Calu3 (cell line): ENCODE measurements at regions not wholly inside any gene's neighbourhood (a gene's known extent, or its start where the extent isn't known, plus 50 kb on each side); places are given as distances from the start of the nearest gene placed in this dataset.

ENCODE experiments used
- BruUV-seq: library from RNA; stranded (reverse); fragments of 400-500 nt; replicated peaks from 2 replicates; lab custom pipeline; 2021; lab: Mats Ljungman, UMichigan
- CTCF ChIA-PET: fragments of 300-600 bp; sonication (Branson Sonifier 250); formaldehyde crosslinking; loops from one replicate; lab custom pipeline; 2022; ENCODE audit warnings: antibody characterized with exemption; lab: Charles Lee
- DNase-seq: peaks from one replicate; pipeline ENCODE4 v3.0.0; 2022
- H3K27ac Mint-ChIP-seq: one replicate; pipeline ENCODE4 v1.8.0; 2022; ENCODE audit warnings: mixed read lengths; ENCODE audit not compliant: unreplicated experiment
- H3K27me3 Mint-ChIP-seq: one replicate; pipeline ENCODE4 v1.8.0; 2022; ENCODE audit warnings: mixed read lengths; ENCODE audit not compliant: unreplicated experiment
- H3K36me3 Mint-ChIP-seq: one replicate; pipeline ENCODE4 v1.8.0; 2022; ENCODE audit warnings: mild to moderate bottlenecking, moderate library complexity, mixed read lengths; ENCODE audit not compliant: insufficient read depth, unreplicated experiment
- H3K4me1 Mint-ChIP-seq: one replicate; pipeline ENCODE4 v1.8.0; 2022; ENCODE audit warnings: mild to moderate bottlenecking, low read depth, mixed read lengths; ENCODE audit not compliant: unreplicated experiment
- H3K4me3 Mint-ChIP-seq: one replicate; pipeline ENCODE4 v1.8.0; 2022; ENCODE audit warnings: mild to moderate bottlenecking, low read depth, moderate library complexity, mixed read lengths; ENCODE audit not compliant: unreplicated experiment
- H3K9me3 Mint-ChIP-seq: one replicate; pipeline ENCODE4 v1.8.0; 2022; ENCODE audit warnings: low read depth, mixed read lengths; ENCODE audit not compliant: unreplicated experiment
- intact Hi-C: fragments of 100-400 bp; cut with micrococcal nuclease; formaldehyde crosslinking; loops from one replicate; pipeline ENCODE4 v1.10.0; 2022; ENCODE audit not compliant: unreplicated experiment
- TF ChIP-seq, protein P1 (sequence below): fragments of 200-600 bp; IDR thresholded peaks from one replicate; pipeline ENCODE4 v1.8.0; 2022; ENCODE audit warnings: antibody characterized with exemption; ENCODE audit not compliant: unreplicated experiment

DNA sequence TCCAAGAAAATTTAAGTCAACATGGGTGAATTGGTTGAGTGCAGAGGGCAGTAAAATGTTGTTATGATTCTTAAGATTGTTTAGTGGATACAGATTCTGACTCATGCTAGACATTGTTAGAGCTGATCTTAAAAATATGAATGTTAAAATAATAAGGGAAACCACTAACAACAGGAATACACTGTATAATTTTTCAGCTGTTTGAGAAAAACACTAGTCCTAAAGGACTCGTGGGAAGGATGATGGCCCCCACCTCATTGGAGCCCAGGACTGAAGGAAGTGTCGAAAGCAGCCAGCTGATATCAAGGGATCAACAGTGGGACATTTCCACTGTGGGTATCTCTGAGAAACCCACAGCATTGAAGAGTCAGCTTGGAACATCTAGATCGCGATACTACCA is 82.9 kb upstream of the SCAF11 start:
- H3K9me3 Mint-ChIP-seq, result peaks cover 2% of the 10 kb centered on the region
- no TSS peak for BruUV-seq
- H3K27ac Mint-ChIP-seq, result no peak overlapping the region
- TF ChIP-seq, protein P1, sequence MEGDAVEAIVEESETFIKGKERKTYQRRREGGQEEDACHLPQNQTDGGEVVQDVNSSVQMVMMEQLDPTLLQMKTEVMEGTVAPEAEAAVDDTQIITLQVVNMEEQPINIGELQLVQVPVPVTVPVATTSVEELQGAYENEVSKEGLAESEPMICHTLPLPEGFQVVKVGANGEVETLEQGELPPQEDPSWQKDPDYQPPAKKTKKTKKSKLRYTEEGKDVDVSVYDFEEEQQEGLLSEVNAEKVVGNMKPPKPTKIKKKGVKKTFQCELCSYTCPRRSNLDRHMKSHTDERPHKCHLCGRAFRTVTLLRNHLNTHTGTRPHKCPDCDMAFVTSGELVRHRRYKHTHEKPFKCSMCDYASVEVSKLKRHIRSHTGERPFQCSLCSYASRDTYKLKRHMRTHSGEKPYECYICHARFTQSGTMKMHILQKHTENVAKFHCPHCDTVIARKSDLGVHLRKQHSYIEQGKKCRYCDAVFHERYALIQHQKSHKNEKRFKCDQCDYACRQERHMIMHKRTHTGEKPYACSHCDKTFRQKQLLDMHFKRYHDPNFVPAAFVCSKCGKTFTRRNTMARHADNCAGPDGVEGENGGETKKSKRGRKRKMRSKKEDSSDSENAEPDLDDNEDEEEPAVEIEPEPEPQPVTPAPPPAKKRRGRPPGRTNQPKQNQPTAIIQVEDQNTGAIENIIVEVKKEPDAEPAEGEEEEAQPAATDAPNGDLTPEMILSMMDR, result no peak
- H3K27me3 Mint-ChIP-seq, result no peaks in the 10 kb centered on the region
- intact Hi-C loops, result loop anchor here (2.0 to 10.0 kb wide), 2 partner anchors 37 to 191 kb away; partner anchors contain the start of gene SLC38A1
- H3K36me3 Mint-ChIP-seq, result peaks cover 6% of the 10 kb centered on the region
- no peak overlapping the region for H3K4me3 Mint-ChIP-seq
- peaks cover 22% of the 10 kb centered on the region for H3K4me1 Mint-ChIP-seq
- CTCF ChIA-PET, result no interaction called here
- DNase-seq, result no peak

DNA sequence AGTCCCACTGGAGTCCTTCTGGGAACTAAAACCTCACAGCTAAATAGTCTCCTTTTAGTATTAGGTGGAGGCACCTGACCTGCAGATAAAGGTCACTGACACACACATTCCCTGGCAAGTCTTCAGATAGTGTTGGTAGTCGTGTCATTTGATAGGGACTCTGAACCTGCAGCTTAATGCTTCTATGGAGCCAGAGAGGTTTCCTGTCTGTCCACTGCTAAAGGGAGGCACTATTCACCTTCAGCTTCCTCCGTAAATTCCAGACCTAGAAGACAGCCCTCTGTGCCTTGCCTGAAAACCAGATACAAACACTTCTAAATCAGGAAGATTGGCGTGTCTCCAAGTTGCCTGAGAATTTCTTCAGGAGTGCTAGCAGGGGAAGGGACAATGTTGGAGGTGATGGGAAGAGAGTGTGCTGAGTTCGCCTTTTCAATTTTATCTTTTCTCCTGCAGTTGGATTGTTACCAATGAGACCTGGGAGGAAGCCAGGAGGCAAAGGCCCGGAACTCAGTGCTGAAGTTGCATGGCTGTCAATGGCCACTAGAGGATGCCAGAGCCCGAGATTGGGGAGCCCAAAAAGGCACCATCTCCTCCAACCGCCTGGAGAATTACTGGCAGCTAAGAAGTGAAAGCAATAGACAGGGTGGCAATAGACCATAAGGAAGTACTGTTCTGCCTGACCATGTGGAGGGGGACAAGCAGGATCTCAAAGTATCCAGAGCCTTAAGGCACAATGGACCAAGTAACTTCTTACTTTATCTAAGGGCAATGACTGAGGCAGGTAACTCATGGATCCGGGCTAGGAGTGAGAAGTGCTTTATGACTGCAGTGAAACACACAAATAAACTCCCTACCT is 81.6 kb upstream of the SCAF11 start:
- Mint-ChIP-seq H3K4me3 (no peak overlapping the region), H3K36me3 (peaks cover 6% of the 10 kb centered on the region), H3K27me3 (no peaks in the 10 kb centered on the region), H3K9me3 (no peaks in the 10 kb centered on the region), H3K27ac (peak overlapping the region; percentile 68), H3K4me1 (peaks cover 22% of the 10 kb centered on the region)
- TF ChIP-seq, protein P1, result peak; percentile 84
- intact Hi-C loops, result loop anchor here (2.0 to 10.0 kb wide), 2 partner anchors 39 to 193 kb away; partner anchors contain the start of gene SLC38A1
- CTCF ChIA-PET, result interaction anchor here (0.9 to 1.4 kb wide), 2 partner anchors 39 to 53 kb away, joined by 3 read pairs; no protein-coding TSS in a partner anchor
- DNase-seq, result peak; percentile 78
- no TSS peak for BruUV-seq

DNA sequence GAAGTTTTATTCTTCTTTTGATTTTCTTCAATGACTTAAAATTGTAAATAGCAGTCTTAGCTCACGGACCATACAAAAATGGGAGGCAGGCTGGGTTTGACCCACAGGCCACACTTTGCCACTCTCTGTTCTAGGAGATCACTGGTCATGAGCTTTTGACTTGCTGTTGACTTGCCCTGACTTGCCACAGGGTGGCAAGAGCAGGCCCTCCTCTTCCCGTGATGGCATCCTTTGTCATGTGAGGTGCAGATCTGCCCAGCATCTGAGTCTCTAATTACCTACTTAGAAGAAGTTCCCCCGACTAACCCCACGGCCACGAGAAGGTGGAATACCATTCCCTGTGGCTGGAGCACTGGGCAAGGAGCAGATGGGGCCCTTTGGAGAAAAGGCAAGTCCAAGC is 81.0 kb upstream of the SCAF11 start:
- Mint-ChIP-seq H3K27ac (no peak overlapping the region), H3K4me1 (peaks cover 22% of the 10 kb centered on the region), H3K9me3 (no peaks in the 10 kb centered on the region), H3K36me3 (peaks cover 6% of the 10 kb centered on the region), H3K4me3 (no peak overlapping the region), H3K27me3 (no peaks in the 10 kb centered on the region)
- CTCF ChIA-PET, result interaction anchor here (0.9 to 1.4 kb wide), 2 partner anchors 40 to 54 kb away, joined by 3 read pairs; no protein-coding TSS in a partner anchor
- TF ChIP-seq, protein P1, result no peak
- no TSS peak for BruUV-seq
- intact Hi-C loops, result loop anchor here (10.0 kb wide), 1 partner anchor 193 kb away; the partner anchor contains the start of gene SLC38A1
- DNase-seq, result peak; percentile 6

DNA sequence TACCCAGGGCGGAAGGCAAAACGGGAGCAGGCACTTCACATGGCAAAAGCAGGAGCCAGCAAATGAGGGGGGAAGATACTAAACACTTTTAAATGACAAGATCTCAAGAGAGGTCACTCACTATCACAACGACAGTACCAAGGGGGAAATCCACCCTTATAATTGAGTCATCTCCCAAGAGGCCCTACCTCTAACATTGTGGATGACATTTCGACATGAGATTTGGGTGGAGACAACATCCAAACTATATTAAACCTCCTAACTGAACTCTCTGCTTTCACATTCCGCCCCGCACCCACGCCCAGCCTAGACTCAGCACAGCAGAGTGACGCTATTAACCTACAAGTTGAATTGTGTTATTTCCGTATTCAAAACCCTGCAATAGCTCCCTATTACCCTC is 76.7 kb upstream of the SCAF11 start:
- no peak overlapping the region for H3K4me3 Mint-ChIP-seq
- intact Hi-C loops, result no loop called here
- no peak for DNase-seq
- H3K4me1 Mint-ChIP-seq, result peaks cover 25% of the 10 kb centered on the region
- no peaks in the 10 kb centered on the region for H3K27me3 Mint-ChIP-seq
- no TSS peak for BruUV-seq
- TF ChIP-seq, protein P1, result no peak
- no peak overlapping the region for H3K27ac Mint-ChIP-seq
- CTCF ChIA-PET, result no interaction called here
- peaks cover 2% of the 10 kb centered on the region for H3K36me3 Mint-ChIP-seq
- H3K9me3 Mint-ChIP-seq, result no peaks in the 10 kb centered on the region
